ENCODE measurements at regions not wholly inside any gene's neighbourhood (a gene's known extent, or its start where the extent isn't known, plus 50 kb on each side); places are given as distances from the start of the nearest gene placed in this dataset.

GRCh38 chr11:28463826-28464225 lies 355.6 kb downstream of the METTL15 start:
- Mint-ChIP-seq H3K27ac (ENCODE audit: unreplicated experiment) (no peak overlapping the region), H3K9me3 (ENCODE audit: unreplicated experiment) (no peaks in the 10 kb centered on the region), H3K4me3 (ENCODE audit: unreplicated experiment) (no peak overlapping the region), H3K27me3 (ENCODE audit: unreplicated experiment) (no peaks in the 10 kb centered on the region), H3K4me1 (ENCODE audit: low read depth, unreplicated experiment) (no peaks in the 10 kb centered on the region), H3K36me3 (ENCODE audit: unreplicated experiment) (no peaks in the 10 kb centered on the region)
- no peak for TF ChIP-seq CTCF (IDR thresholded peaks at IDR 0.05; ENCODE audit: partially characterized antibody, unreplicated experiment)
- no peak for DNase-seq

GRCh38 chr11:28461846-28462245 lies 353.7 kb downstream of the METTL15 start:
- H3K27ac Mint-ChIP-seq (ENCODE audit: unreplicated experiment): no peak overlapping the region
- no peak overlapping the region for H3K4me3 Mint-ChIP-seq (ENCODE audit: unreplicated experiment)
- H3K36me3 Mint-ChIP-seq (ENCODE audit: unreplicated experiment): no peaks in the 10 kb centered on the region
- no peaks in the 10 kb centered on the region for H3K27me3 Mint-ChIP-seq (ENCODE audit: unreplicated experiment)
- H3K9me3 Mint-ChIP-seq (ENCODE audit: unreplicated experiment): no peaks in the 10 kb centered on the region
- DNase-seq: no peak
- no peak for TF ChIP-seq CTCF (IDR thresholded peaks at IDR 0.05; ENCODE audit: partially characterized antibody, unreplicated experiment)
- no peaks in the 10 kb centered on the region for H3K4me1 Mint-ChIP-seq (ENCODE audit: low read depth, unreplicated experiment)

- H3K36me3 Mint-ChIP-seq (ENCODE audit: unreplicated experiment): no peaks in the 10 kb centered on the region
- H3K9me3 Mint-ChIP-seq (ENCODE audit: unreplicated experiment): no peaks in the 10 kb centered on the region
- no peaks in the 10 kb centered on the region for H3K27me3 Mint-ChIP-seq (ENCODE audit: unreplicated experiment)
- H3K27ac Mint-ChIP-seq (ENCODE audit: unreplicated experiment): no peak overlapping the region
- H3K4me3 Mint-ChIP-seq (ENCODE audit: unreplicated experiment): no peak overlapping the region
- no peak for TF ChIP-seq CTCF (IDR thresholded peaks at IDR 0.05; ENCODE audit: partially characterized antibody, unreplicated experiment)
- no peaks in the 10 kb centered on the region for H3K4me1 Mint-ChIP-seq (ENCODE audit: low read depth, unreplicated experiment)
- DNase-seq: no peak
Measured at GRCh38 chr11:28461338-28461737, 353.1 kb downstream of the METTL15 start.

GRCh38 chr11:28460348-28460747 lies 352.2 kb downstream of the METTL15 start:
- no peak overlapping the region for H3K27ac Mint-ChIP-seq (ENCODE audit: unreplicated experiment)
- H3K4me1 Mint-ChIP-seq (ENCODE audit: low read depth, unreplicated experiment): no peaks in the 10 kb centered on the region
- TF ChIP-seq CTCF (IDR thresholded peaks at IDR 0.05; ENCODE audit: partially characterized antibody, unreplicated experiment): no peak
- DNase-seq: no peak
- H3K27me3 Mint-ChIP-seq (ENCODE audit: unreplicated experiment): no peaks in the 10 kb centered on the region
- no peaks in the 10 kb centered on the region for H3K9me3 Mint-ChIP-seq (ENCODE audit: unreplicated experiment)
- H3K4me3 Mint-ChIP-seq (ENCODE audit: unreplicated experiment): no peak overlapping the region
- H3K36me3 Mint-ChIP-seq (ENCODE audit: unreplicated experiment): no peaks in the 10 kb centered on the region

GRCh38 chr11:28459912-28460311 lies 351.7 kb downstream of the METTL15 start:
- no peak for DNase-seq
- no peaks in the 10 kb centered on the region for H3K9me3 Mint-ChIP-seq (ENCODE audit: unreplicated experiment)
- H3K4me1 Mint-ChIP-seq (ENCODE audit: low read depth, unreplicated experiment): no peaks in the 10 kb centered on the region
- H3K27me3 Mint-ChIP-seq (ENCODE audit: unreplicated experiment): no peaks in the 10 kb centered on the region
- H3K36me3 Mint-ChIP-seq (ENCODE audit: unreplicated experiment): no peaks in the 10 kb centered on the region
- H3K27ac Mint-ChIP-seq (ENCODE audit: unreplicated experiment): no peak overlapping the region
- TF ChIP-seq CTCF (IDR thresholded peaks at IDR 0.05; ENCODE audit: partially characterized antibody, unreplicated experiment): no peak
- no peak overlapping the region for H3K4me3 Mint-ChIP-seq (ENCODE audit: unreplicated experiment)

Measured in glutamatergic neuron (in vitro differentiated cells).